ENCODE measurements at regions not wholly inside any gene's neighbourhood (a gene's known extent, or its start where the extent isn't known, plus 50 kb on each side); places are given as distances from the start of the nearest gene placed in this dataset.

DNA sequence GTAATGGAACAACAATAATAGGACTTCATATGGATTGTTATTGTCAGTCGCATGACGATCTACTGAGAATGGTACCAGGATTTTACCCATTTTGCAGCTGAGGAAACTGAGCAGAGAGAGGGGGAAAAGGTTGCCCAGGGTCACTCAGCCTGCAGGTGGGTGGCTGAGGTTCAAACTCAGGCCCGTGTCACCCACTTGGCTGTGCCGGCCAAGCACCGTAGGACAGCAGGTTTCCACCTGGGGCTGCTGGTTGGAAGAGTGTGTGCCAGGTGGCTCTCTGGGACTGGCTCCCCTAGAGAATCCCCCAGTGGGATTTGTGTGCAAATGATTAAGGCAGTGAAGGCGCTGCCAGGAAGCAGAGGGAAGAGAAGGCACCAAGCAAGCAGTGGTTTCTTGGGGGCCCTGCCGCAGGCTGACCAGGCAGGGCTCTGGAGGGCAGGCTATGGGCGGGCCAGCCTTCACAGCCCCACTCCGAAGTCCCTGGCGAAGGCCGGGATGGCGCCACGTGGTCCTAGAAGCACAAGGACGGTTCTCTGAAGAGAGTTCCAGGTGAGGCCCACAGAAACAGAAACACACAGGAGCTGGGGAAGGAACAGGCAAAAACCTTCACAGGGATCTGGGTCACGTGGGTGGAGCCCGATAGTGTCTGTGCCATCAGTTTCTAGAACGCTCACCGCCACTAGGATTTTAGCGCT, 163.5 kb downstream of the IRF8 start:
- H3K9me3 ChIP-seq, result no peaks in the 10 kb centered on the region
- no peak for DNase-seq (ENCODE audit: low spot score)
- H3K4me3 ChIP-seq, result no peak overlapping the region
- H3K4me1 ChIP-seq (replicated peaks), result no peaks in the 10 kb centered on the region
- H3K27ac ChIP-seq, result no peak overlapping the region
- H3K36me3 ChIP-seq, result no peaks in the 10 kb centered on the region
- WGBS, result 91% methylated on average over 19 of the region's 19 CpGs
- intact Hi-C loops (cut with DNase I), result no loop called here
- TF ChIP-seq POLR2AphosphoS5 (IDR thresholded peaks at IDR 0.05), result no peak
- TF ChIP-seq, protein P1, sequence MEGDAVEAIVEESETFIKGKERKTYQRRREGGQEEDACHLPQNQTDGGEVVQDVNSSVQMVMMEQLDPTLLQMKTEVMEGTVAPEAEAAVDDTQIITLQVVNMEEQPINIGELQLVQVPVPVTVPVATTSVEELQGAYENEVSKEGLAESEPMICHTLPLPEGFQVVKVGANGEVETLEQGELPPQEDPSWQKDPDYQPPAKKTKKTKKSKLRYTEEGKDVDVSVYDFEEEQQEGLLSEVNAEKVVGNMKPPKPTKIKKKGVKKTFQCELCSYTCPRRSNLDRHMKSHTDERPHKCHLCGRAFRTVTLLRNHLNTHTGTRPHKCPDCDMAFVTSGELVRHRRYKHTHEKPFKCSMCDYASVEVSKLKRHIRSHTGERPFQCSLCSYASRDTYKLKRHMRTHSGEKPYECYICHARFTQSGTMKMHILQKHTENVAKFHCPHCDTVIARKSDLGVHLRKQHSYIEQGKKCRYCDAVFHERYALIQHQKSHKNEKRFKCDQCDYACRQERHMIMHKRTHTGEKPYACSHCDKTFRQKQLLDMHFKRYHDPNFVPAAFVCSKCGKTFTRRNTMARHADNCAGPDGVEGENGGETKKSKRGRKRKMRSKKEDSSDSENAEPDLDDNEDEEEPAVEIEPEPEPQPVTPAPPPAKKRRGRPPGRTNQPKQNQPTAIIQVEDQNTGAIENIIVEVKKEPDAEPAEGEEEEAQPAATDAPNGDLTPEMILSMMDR (IDR thresholded peaks at IDR 0.05), result no peak
- TF ChIP-seq POLR2A (IDR thresholded peaks at IDR 0.05), result no peak
- H3K27me3 ChIP-seq (replicated peaks; ENCODE audit: insufficient read depth), result peaks cover 1% of the 10 kb centered on the region

DNA sequence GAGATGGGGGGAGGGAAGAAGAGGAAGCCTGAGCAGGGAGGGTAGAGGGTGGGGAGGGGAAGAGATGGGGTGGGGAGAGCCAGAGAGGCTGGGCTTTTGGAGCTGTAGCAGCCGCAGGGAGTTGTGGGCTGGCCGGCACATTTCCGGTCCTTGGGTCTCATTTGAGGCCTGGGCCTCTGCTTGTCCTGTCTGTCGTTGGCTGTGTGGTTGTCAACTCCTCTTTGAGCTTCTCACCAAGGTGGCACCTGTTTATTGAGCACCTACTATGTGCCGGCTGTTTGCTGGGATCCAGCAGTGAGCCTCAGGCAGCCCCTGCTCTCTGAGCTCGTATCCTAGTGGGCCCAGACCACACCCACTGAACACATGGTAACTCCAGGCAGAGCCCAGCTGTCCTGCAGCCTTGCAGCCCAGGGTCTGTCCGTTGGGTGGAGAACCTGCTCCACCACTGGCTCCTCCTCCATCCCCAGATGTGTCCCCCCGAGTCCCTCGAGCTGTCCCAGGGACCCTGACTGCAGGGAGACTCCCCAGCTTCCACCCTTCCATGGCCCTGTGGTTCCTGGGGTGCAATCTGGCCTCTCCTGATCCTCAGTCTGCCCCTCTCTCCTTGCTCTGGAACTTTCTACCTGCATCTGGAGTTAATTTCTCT, 164.9 kb downstream of the IRF8 start:
- peaks cover 1% of the 10 kb centered on the region for H3K27me3 ChIP-seq (replicated peaks; ENCODE audit: insufficient read depth)
- H3K4me3 ChIP-seq, result no peak overlapping the region
- H3K36me3 ChIP-seq, result no peaks in the 10 kb centered on the region
- no peak for DNase-seq (ENCODE audit: low spot score)
- no peak overlapping the region for H3K27ac ChIP-seq
- no peak for TF ChIP-seq POLR2A (IDR thresholded peaks at IDR 0.05)
- no peak for TF ChIP-seq POLR2AphosphoS5 (IDR thresholded peaks at IDR 0.05)
- TF ChIP-seq, protein P1 (IDR thresholded peaks at IDR 0.05), result no peak
- WGBS, result 80% methylated on average over 9 of the region's 9 CpGs
- no peaks in the 10 kb centered on the region for H3K4me1 ChIP-seq (replicated peaks)
- intact Hi-C loops (cut with DNase I), result no loop called here
- no peaks in the 10 kb centered on the region for H3K9me3 ChIP-seq

DNA sequence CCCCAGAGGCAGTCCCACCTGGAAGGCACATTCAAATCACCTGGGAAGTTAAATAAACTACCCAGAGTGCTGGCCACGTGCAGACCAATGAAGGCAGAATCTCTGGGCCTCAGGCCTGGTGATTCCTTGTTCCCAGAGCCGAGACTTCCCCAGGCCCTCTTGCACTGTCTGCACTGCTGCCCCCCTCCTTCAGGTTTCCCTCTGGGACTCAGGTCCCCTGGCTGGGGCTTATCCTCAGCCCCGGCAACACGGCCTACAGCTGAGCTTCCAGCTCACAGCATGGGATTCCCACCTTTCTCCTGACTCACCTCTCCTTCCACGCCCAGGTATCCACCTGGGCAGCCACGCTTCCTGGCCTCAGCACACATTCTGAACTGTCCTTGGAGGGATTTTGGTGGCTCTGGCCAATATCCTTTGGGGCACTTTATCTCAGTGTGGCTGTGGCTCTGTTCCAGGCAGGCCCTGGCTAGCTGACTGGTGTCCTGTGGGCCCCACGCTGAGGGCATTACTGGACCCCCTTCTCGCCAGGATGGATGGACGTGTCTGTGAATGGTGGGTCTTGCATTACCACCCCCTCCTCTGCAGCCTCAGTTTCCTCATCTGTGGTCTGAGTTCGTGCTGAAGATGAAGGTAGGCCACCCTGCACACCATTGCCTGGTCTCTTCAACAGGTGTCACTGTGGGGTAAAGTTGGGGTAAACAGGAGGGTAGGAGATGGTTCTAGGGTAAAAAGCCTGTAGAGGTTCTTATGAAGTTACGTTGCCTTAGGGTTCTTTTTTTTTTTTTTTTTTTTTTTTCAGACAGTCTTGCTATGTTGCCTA, 165.7 kb downstream of the IRF8 start:
- Histone ChIP-seq H3K27ac (no peak overlapping the region), H3K4me1 (replicated peaks) (no peaks in the 10 kb centered on the region), H3K36me3 (no peaks in the 10 kb centered on the region), H3K9me3 (no peaks in the 10 kb centered on the region), H3K27me3 (replicated peaks; ENCODE audit: insufficient read depth) (peaks cover 1% of the 10 kb centered on the region), H3K4me3 (no peak overlapping the region)
- WGBS, result 89% methylated on average over 11 of the region's 11 CpGs
- no peak for DNase-seq (ENCODE audit: low spot score)
- TF ChIP-seq, protein P1 (IDR thresholded peaks at IDR 0.05), result no peak
- TF ChIP-seq POLR2A (IDR thresholded peaks at IDR 0.05), result no peak
- TF ChIP-seq POLR2AphosphoS5 (IDR thresholded peaks at IDR 0.05), result no peak
- intact Hi-C loops (cut with DNase I), result no loop called here

DNA sequence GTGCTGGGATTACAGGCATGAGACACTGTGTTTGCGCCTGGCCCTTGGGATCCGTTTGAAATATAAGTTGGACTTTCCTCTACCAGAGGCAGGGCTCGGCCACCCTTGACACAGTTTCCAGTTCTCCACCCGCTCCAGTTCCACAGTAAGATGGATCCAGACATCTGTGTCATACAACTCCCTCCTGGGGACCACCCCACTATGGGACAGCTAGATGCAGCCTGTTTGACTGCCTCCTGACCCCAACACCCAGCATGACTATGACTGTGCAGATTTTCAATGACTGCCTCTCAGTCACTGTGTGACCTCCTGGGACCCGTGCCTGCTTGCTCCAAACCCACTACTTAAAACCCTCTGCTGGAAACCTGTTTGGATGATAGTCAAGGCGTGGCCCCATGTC, 166.7 kb downstream of the IRF8 start:
- TF ChIP-seq POLR2A (IDR thresholded peaks at IDR 0.05), result no peak
- TF ChIP-seq POLR2AphosphoS5 (IDR thresholded peaks at IDR 0.05), result no peak
- TF ChIP-seq, protein P1 (IDR thresholded peaks at IDR 0.05), result no peak
- no peak overlapping the region for H3K27ac ChIP-seq
- DNase-seq (ENCODE audit: low spot score), result no peak
- WGBS, result 77% methylated on average over 6 of the region's 6 CpGs
- H3K9me3 ChIP-seq, result no peaks in the 10 kb centered on the region
- no peaks in the 10 kb centered on the region for H3K4me1 ChIP-seq (replicated peaks)
- H3K27me3 ChIP-seq (replicated peaks; ENCODE audit: insufficient read depth), result peaks cover 1% of the 10 kb centered on the region
- no peaks in the 10 kb centered on the region for H3K36me3 ChIP-seq
- no peak overlapping the region for H3K4me3 ChIP-seq
- intact Hi-C loops (cut with DNase I), result no loop called here
